Heart left ventricle (tissue), 16 donors: ENCODE measurements at regions not wholly inside any gene's neighbourhood (a gene's known extent, or its start where the extent isn't known, plus 50 kb on each side); places are given as distances from the start of the nearest gene placed in this dataset.

Source experiments
- ATAC-seq, 4 donors: fragments of 200-7000 bp; cut with Tn5 transposase; one replicate each; pipeline ENCODE4 v1.9.1; 2020 to 2022; ENCODE audit warnings: moderate library complexity in 4 of 4, mild to moderate bottlenecking in 3 of 4, moderate number of reproducible peaks in 1 of 4
- DNase-seq, 5 donors: peaks; one replicate each; pipeline ENCODE4 v3.0.0-alpha.2; 2020
- H3K27ac ChIP-seq, 12 donors: fragments of 200-600 bp; sonication (generic) in 4 of 12; one replicate each; pipeline versions ENCODE4 v1.5.0 to v1.8.0; 2016 to 2022; ENCODE audit warnings: mild to moderate bottlenecking in 2 of 12
- H3K27me3 ChIP-seq, 9 donors: fragments of 200-600 bp; sonication (generic) in 2 of 9; one replicate each; pipeline versions ENCODE4 v1.5.1 to v1.8.0; 2016 to 2022; ENCODE audit warnings: mild to moderate bottlenecking in 3 of 9
- H3K36me3 ChIP-seq, 9 donors: fragments of 200-600 bp; sonication (generic) in 2 of 9; one replicate each; pipeline versions ENCODE4 v1.5.0 to v1.8.0; 2018 to 2022; ENCODE audit warnings: mild to moderate bottlenecking in 2 of 9
- H3K4me1 ChIP-seq, 12 donors: fragments of 200-600 bp; sonication (generic) in 4 of 12; one replicate each; pipeline versions ENCODE4 v1.5.0 to v1.8.0; 2016 to 2022; ENCODE audit warnings: mild to moderate bottlenecking in 3 of 12
- H3K4me3 ChIP-seq, 12 donors: fragments of 200-600 bp; sonication (generic) in 4 of 12; one replicate each; pipeline versions ENCODE4 v1.5.0 to v1.8.0; 2017 to 2022; ENCODE audit warnings: mild to moderate bottlenecking in 9 of 12, moderate library complexity in 4 of 12
- H3K9me3 ChIP-seq, 12 donors: fragments of 200-600 bp; sonication (generic) in 4 of 12; one replicate each; pipeline versions ENCODE4 v1.5.0 to v1.8.0; 2016 to 2022; ENCODE audit warnings: mild to moderate bottlenecking in 1 of 12
- POLR2A ChIP-seq, 2 donors: fragments of 450-650 bp; IDR thresholded peaks; one replicate each; pipeline ENCODE4 v1.6.1; 2017; ENCODE audit warnings: antibody characterized with exemption in 2 of 2, mild to moderate bottlenecking in 2 of 2, moderate library complexity in 2 of 2
- WGBS, 4 donors: extraction: QIAGEN DNeasy Blood & Tissue Kit in 2 of 4; methylation state at CpG; one replicate each; pipeline versions ENCODE4 v1.1.5 to v1.1.7; 2013 to 2018; 5-methylcytosine and 5-hydroxymethylcytosine counted together
- intact Hi-C, 10 donors: fragments of 100-400 bp; cut with DNase I; formaldehyde crosslinking; loops; one replicate each; pipeline versions ENCODE4 v1.11.1 to v1.14.2; 2022
- TF ChIP-seq, protein P1 (sequence below), 12 donors: fragments of 200-600 bp; sonication (generic) in 4 of 12; IDR thresholded peaks; one replicate each; pipeline versions ENCODE4 v1.5.0 to v1.8.0; 2018 to 2022; ENCODE audit warnings: antibody characterized with exemption in 12 of 12, mild to moderate bottlenecking in 5 of 12
- donor health status: ischemic (EF 13 %, LVEDD 7.1; RV severe dilation, severe dysfunction).
- donor health status: healthy with polysubstance abuse.
- donor health status: DM: no; HTN: yes; CAD: no.
- donor health status: DM: no; HTN: no; CAD: no.
- donor health status: ischemic (EF 25% LVEDD 6.9; RV normal size, moderate dysfunction).
- donor health status: ischemic (EF 25% LVEDD 5.7; RV mildly dilated, moderate dysfunction).
- donor health status: healthy.
- donor health status: DM: yes; HTN: yes; CAD: no.
- donor health status: ischemic (EF 35%, LVEDD 5.7; RV mildly dilated, moderate dysfunction).
- donor health status: nonischemic (EF 11% LVEDD 7.7; RV severe dilation, severe dysfunction).
- donor health status: DM: yes; HTN: yes; CAD: no.
- donor health status: PGD.
- donor health status: ischemic (EF 29% LVEDD 5.4; RV normal size, mild dysfunction).
- donor health status: nonischemic (EF 23%, LVEDD 6.1; RV moderate dilation, normal function).

DNA sequence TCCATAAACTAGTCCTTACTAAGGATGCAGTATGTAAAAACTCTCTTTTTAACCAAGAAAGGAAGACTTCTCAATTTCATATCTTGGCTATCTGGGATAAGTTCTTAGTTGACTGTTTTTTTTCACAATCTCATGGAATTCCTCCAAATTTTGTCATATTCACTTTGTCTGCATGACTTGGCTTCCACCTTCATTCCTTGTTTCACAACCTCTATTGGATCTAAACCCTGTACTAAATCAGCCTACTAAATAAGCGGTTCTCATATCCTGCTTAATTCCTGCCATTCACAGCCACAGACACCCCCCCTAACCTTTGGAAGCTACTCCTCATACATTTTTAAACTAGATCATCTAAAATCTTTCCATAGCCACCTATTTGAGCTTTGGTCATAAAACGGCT is 370.6 kb upstream of the NAALADL2 start:
- intact Hi-C loops: no loop called here
- Histone ChIP-seq H3K4me1 (peaks cover 0 to 9% (median 0%) of the 10 kb centered on the region in 12 donors), H3K9me3 (peaks cover 0 to 9% (median 0%) of the 10 kb centered on the region in 12 donors), H3K27me3 (no peaks in the 10 kb centered on the region), H3K27ac (no peak overlapping the region), H3K36me3 (no peaks in the 10 kb centered on the region), H3K4me3 (no peak overlapping the region)
- DNase-seq (no peak), ATAC-seq (no peak)
- WGBS, 4 donors: 86 to 93% (median 88%) methylated on average over 2 of the region's 2 CpGs
- no peak for TF ChIP-seq POLR2A (IDR thresholded peaks at IDR 0.05)
- TF ChIP-seq, protein P1, sequence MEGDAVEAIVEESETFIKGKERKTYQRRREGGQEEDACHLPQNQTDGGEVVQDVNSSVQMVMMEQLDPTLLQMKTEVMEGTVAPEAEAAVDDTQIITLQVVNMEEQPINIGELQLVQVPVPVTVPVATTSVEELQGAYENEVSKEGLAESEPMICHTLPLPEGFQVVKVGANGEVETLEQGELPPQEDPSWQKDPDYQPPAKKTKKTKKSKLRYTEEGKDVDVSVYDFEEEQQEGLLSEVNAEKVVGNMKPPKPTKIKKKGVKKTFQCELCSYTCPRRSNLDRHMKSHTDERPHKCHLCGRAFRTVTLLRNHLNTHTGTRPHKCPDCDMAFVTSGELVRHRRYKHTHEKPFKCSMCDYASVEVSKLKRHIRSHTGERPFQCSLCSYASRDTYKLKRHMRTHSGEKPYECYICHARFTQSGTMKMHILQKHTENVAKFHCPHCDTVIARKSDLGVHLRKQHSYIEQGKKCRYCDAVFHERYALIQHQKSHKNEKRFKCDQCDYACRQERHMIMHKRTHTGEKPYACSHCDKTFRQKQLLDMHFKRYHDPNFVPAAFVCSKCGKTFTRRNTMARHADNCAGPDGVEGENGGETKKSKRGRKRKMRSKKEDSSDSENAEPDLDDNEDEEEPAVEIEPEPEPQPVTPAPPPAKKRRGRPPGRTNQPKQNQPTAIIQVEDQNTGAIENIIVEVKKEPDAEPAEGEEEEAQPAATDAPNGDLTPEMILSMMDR (IDR thresholded peaks at IDR 0.05): no peak

DNA sequence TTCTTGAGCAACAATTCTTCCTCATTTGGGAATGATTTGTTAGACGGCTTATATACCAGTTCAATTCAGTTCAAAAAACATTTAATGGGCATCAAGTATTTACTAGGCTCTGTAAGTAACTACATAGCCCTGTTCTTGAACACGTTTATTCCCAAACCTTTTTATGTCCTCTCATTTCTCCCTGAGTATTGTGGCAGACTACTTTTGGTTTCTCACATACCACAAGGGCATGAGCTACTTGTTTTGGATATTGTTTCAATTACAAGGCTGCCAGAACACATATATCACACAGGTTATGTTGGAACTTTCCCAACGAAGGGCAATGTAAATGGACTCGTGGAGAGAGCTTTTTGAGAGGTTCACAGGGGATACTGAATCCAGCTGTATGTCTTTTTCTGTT is 363.8 kb upstream of the NAALADL2 start:
- H3K27ac ChIP-seq: no peak overlapping the region
- no peaks in the 10 kb centered on the region for H3K27me3 ChIP-seq
- no peak for ATAC-seq
- WGBS, 4 donors: 62 to 70% (median 67%) methylated on average over 4 of the region's 4 CpGs
- H3K36me3 ChIP-seq: no peaks in the 10 kb centered on the region
- intact Hi-C loops: no loop called here
- no peak for TF ChIP-seq POLR2A (IDR thresholded peaks at IDR 0.05)
- TF ChIP-seq, protein P1 (IDR thresholded peaks at IDR 0.05): no peak
- no peak for DNase-seq
- no peak overlapping the region for H3K4me3 ChIP-seq
- peaks cover 0 to under 1% (median 0%) of the 10 kb centered on the region in 12 donors for H3K9me3 ChIP-seq
- H3K4me1 ChIP-seq: peaks cover 0 to 13% (median 0%) of the 10 kb centered on the region in 12 donors

DNA sequence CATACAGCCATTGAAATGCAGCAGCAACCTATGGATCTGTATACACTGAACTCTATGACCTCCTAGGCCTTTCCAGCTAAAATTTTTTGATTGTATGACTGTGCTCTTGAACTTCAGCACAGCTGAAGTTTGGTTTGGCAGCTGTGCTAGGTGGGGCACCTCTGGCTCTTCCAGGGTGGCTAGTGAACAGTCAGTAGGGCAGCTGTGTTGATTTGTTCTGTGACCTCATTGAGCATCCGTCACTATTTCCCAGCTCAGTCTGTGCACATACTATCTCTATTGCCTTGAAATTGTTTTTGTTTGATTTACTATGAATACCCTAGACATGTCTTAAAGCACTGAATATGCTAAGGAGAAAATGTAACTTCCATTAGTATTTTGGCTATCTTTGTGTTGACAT is 363.2 kb upstream of the NAALADL2 start:
- intact Hi-C loops: no loop called here
- no peaks in the 10 kb centered on the region for H3K9me3 ChIP-seq
- DNase-seq (no peak), ATAC-seq (peak in 2 of 4 donors; percentile 54 to 79)
- H3K27me3 ChIP-seq: no peaks in the 10 kb centered on the region
- peaks cover 0 to 13% (median 0%) of the 10 kb centered on the region in 12 donors for H3K4me1 ChIP-seq
- TF ChIP-seq, protein P1 (IDR thresholded peaks at IDR 0.05): no peak
- no peak for TF ChIP-seq POLR2A (IDR thresholded peaks at IDR 0.05)
- peak overlapping the region in 1 of 12 donors; percentile 21 for H3K27ac ChIP-seq
- no peaks in the 10 kb centered on the region for H3K36me3 ChIP-seq
- no peak overlapping the region for H3K4me3 ChIP-seq
- 72 to 85% (median 80%) methylated on average over 1 of the region's 1 CpG for WGBS, 4 donors

DNA sequence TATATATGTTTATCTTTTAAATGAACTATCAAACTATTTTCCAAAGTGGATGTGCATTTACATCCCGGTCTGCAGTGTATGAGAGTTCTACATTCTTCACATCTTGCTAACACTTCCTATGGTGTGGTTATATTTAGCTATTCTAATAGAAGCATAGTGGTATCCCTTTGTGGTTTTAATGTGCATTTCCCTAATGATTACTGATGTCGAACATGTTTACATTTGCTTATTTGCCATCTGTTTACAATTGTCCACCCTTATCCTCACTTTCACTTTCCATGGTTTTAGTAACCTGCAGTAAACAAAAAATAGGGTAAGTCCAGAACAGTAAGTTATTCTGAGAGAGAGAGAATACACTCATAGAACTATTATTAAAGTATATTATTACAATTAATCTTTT is 360.5 kb upstream of the NAALADL2 start:
- Histone ChIP-seq H3K27ac (no peak overlapping the region), H3K36me3 (no peaks in the 10 kb centered on the region), H3K4me1 (peaks cover 0 to 10% (median 0%) of the 10 kb centered on the region in 12 donors), H3K27me3 (no peaks in the 10 kb centered on the region), H3K4me3 (no peak overlapping the region), H3K9me3 (no peaks in the 10 kb centered on the region)
- DNase-seq (no peak), ATAC-seq (no peak)
- WGBS, 4 donors: 17 to 20% (median 18%) methylated on average over 2 of the region's 2 CpGs
- TF ChIP-seq POLR2A (IDR thresholded peaks at IDR 0.05): no peak
- TF ChIP-seq, protein P1 (IDR thresholded peaks at IDR 0.05): no peak
- intact Hi-C loops: no loop called here
